DND-41 (cell line): ENCODE measurements at regions not wholly inside any gene's neighbourhood (a gene's known extent, or its start where the extent isn't known, plus 50 kb on each side); places are given as distances from the start of the nearest gene placed in this dataset.

Experiments used
- ATAC-seq: fragments of 200-7000 bp; cut with Tn5 transposase; 3 replicates; pipeline ENCODE4 v1.9.1; 2021; ENCODE audit warnings: low read depth; ENCODE audit not compliant: insufficient read depth
- DNase-seq: peaks from one replicate; pipeline ENCODE4 v3.0.0-alpha.2; 2020
- H2AFZ ChIP-seq: 2 replicates; pipeline ENCODE4 v1.6.0; 2012; ENCODE audit warnings: low read depth, low read length
- H3K27ac ChIP-seq: 2 replicates; pipeline ENCODE4 v1.5.1; 2012; ENCODE audit warnings: low read length, inconsistent platforms
- H3K27me3 ChIP-seq: fragments of 200-600 bp; sonication (generic); 2 replicates; pipeline ENCODE4 v1.6.0; 2012; ENCODE audit warnings: low read length, mild to moderate bottlenecking, inconsistent platforms; ENCODE audit not compliant: insufficient read depth, poor library complexity
- H3K36me3 ChIP-seq: 2 replicates; pipeline ENCODE4 v1.5.1; 2012; ENCODE audit warnings: low read length, inconsistent platforms; ENCODE audit not compliant: insufficient read depth
- H3K4me1 ChIP-seq: 2 replicates; pipeline ENCODE4 v1.5.1; 2012; ENCODE audit warnings: mild to moderate bottlenecking, low read length; ENCODE audit not compliant: insufficient read depth
- H3K4me2 ChIP-seq: 2 replicates; pipeline ENCODE4 v1.6.0; 2012; ENCODE audit warnings: mild to moderate bottlenecking, moderate library complexity, low read length, inconsistent platforms; ENCODE audit not compliant: insufficient read depth
- H3K4me3 ChIP-seq, 2 experiments: fragments of 200-600 bp in 1 of 2; shearing (Covaris generic) in 1 of 2; 2 replicates each; pipeline ENCODE4 v1.5.1; 2012 to 2016; ENCODE audit warnings: inconsistent platforms in 2 of 2, low read length in 2 of 2, mild to moderate bottlenecking in 2 of 2, low read depth in 1 of 2, moderate library complexity in 1 of 2
- H3K79me2 ChIP-seq: 2 replicates; pipeline ENCODE4 v1.6.0; 2012; ENCODE audit warnings: low read length, inconsistent platforms; ENCODE audit not compliant: insufficient read depth
- H3K9ac ChIP-seq: 2 replicates; pipeline ENCODE4 v1.6.0; 2012; ENCODE audit warnings: low read depth, mild to moderate bottlenecking, inconsistent platforms, low read length, moderate library complexity
- H3K9me3 ChIP-seq: 2 replicates; pipeline ENCODE4 v1.5.1; 2012; ENCODE audit warnings: low read length, moderate library complexity, mild to moderate bottlenecking, inconsistent platforms; ENCODE audit not compliant: insufficient read depth, severe bottlenecking
- H4K20me1 ChIP-seq: 2 replicates; pipeline ENCODE4 v1.6.0; 2012; ENCODE audit warnings: low read length; ENCODE audit not compliant: insufficient read depth
- CTCF ChIP-seq: IDR thresholded peaks from 2 replicates; pipeline ENCODE4 v1.5.1; 2012; ENCODE audit warnings: borderline replicate concordance, low read length, moderate library complexity, mild to moderate bottlenecking; ENCODE audit not compliant: poor library complexity, severe bottlenecking; ENCODE audit errors: extremely low read depth
- EZH2 ChIP-seq: IDR thresholded peaks from 3 replicates; pipeline ENCODE4 v1.6.1; 2012; ENCODE audit warnings: borderline replicate concordance, low read depth, mild to moderate bottlenecking, moderate library complexity, low read length, inconsistent platforms; ENCODE audit not compliant: severe bottlenecking

- Histone ChIP-seq H2AFZ (no peak overlapping the region), H3K27me3 (no peaks in the 10 kb centered on the region), H4K20me1 (no peaks in the 10 kb centered on the region), H3K4me3 (no peak overlapping the region), H3K79me2 (no peaks in the 10 kb centered on the region), H3K9me3 (no peaks in the 10 kb centered on the region), H3K4me2 (no peak overlapping the region), H3K36me3 (no peaks in the 10 kb centered on the region), H3K27ac (no peak overlapping the region), H3K9ac (no peak overlapping the region), H3K4me1 (peaks cover 22% of the 10 kb centered on the region)
- DNase-seq (no peak), ATAC-seq (no peak)
- TF ChIP-seq EZH2 (no peak), CTCF (no peak)
Observed at GRCh38 chr4:108331905-108332632, 163.3 kb upstream of the LEF1 start.

- H3K79me2 ChIP-seq: no peaks in the 10 kb centered on the region
- no peaks in the 10 kb centered on the region for H4K20me1 ChIP-seq
- no peak overlapping the region for H2AFZ ChIP-seq
- TF ChIP-seq CTCF (no peak), EZH2 (no peak)
- H3K27ac ChIP-seq: peak overlapping the region; percentile 41
- 0 out of 4 replicates have a peak overlapping the region, but pooled peaks of 1 of the 2 experiments have one; percentile 3 for H3K4me3 ChIP-seq
- no peaks in the 10 kb centered on the region for H3K9me3 ChIP-seq
- ATAC-seq: peak; percentile 86
- no peak for DNase-seq
- no peaks in the 10 kb centered on the region for H3K27me3 ChIP-seq
- peak overlapping the region; percentile 42 for H3K4me2 ChIP-seq
- H3K9ac ChIP-seq: no peak overlapping the region
- no peaks in the 10 kb centered on the region for H3K36me3 ChIP-seq
- peaks cover 30% of the 10 kb centered on the region for H3K4me1 ChIP-seq
Observed at GRCh38 chr4:108328383-108328732, 159.6 kb upstream of the LEF1 start.

GRCh38 chr4:108327642-108328382 lies 159.1 kb upstream of the LEF1 start:
- H3K36me3 ChIP-seq: no peaks in the 10 kb centered on the region
- H4K20me1 ChIP-seq: no peaks in the 10 kb centered on the region
- H3K4me1 ChIP-seq: peaks cover 30% of the 10 kb centered on the region
- H3K9me3 ChIP-seq: no peaks in the 10 kb centered on the region
- TF ChIP-seq EZH2 (no peak), CTCF (no peak)
- 0 out of 4 replicates have a peak overlapping the region, but pooled peaks of 1 of the 2 experiments have one; percentile 3 for H3K4me3 ChIP-seq
- peak overlapping the region; percentile 41 for H3K27ac ChIP-seq
- no peaks in the 10 kb centered on the region for H3K27me3 ChIP-seq
- no peak overlapping the region for H3K9ac ChIP-seq
- H2AFZ ChIP-seq: no peak overlapping the region
- H3K79me2 ChIP-seq: no peaks in the 10 kb centered on the region
- DNase-seq (no peak), ATAC-seq (peak; percentile 39)
- peak overlapping the region; percentile 42 for H3K4me2 ChIP-seq
